ENCODE measurements at regions not wholly inside any gene's neighbourhood (a gene's known extent, or its start where the extent isn't known, plus 50 kb on each side); places are given as distances from the start of the nearest gene placed in this dataset.

GRCh38 chr4:60891947-60892346 is 308.2 kb upstream of the ADGRL3 start:
- no peak overlapping the region for H3K27ac ChIP-seq
- no peaks in the 10 kb centered on the region for H3K4me1 ChIP-seq
- TF ChIP-seq CTCF (IDR thresholded peaks at IDR 0.05) (no peak), POLR2AphosphoS5 (IDR thresholded peaks at IDR 0.05) (no peak), EP300 (IDR thresholded peaks at IDR 0.05) (no peak), POLR2A (IDR thresholded peaks at IDR 0.05) (no peak)
- H3K4me3 ChIP-seq: no peak overlapping the region
- H3K36me3 ChIP-seq: no peaks in the 10 kb centered on the region
- no peak for DNase-seq
- H3K27me3 ChIP-seq: no peaks in the 10 kb centered on the region
- intact Hi-C loops (cut with DNase I; ENCODE audit: low total_unique reads): no loop called here
- H3K9me3 ChIP-seq: no peaks in the 10 kb centered on the region

GRCh38 chr4:60897415-60897814 is 302.7 kb upstream of the ADGRL3 start:
- WGBS, 5 donors: 20 to 32% (median 24%) methylated on average over 3 of the region's 3 CpGs
- no peak for TF ChIP-seq CTCF (IDR thresholded peaks at IDR 0.05)
- TF ChIP-seq EP300 (IDR thresholded peaks at IDR 0.05): no peak
- no peak for TF ChIP-seq POLR2A (IDR thresholded peaks at IDR 0.05)
- TF ChIP-seq POLR2AphosphoS5 (IDR thresholded peaks at IDR 0.05): no peak
- H3K9me3 ChIP-seq: no peaks in the 10 kb centered on the region
- no peaks in the 10 kb centered on the region for H3K27me3 ChIP-seq
- H3K27ac ChIP-seq: no peak overlapping the region
- H3K4me3 ChIP-seq: no peak overlapping the region
- peak in 1 of 2 donors; percentile 5 for DNase-seq
- no peaks in the 10 kb centered on the region for H3K4me1 ChIP-seq
- H3K36me3 ChIP-seq: no peaks in the 10 kb centered on the region
- intact Hi-C loops (cut with DNase I; ENCODE audit: low total_unique reads): no loop called here

GRCh38 chr4:60905162-60905561 is 295.0 kb upstream of the ADGRL3 start:
- Histone ChIP-seq H3K4me3 (no peak overlapping the region), H3K36me3 (no peaks in the 10 kb centered on the region), H3K27me3 (no peaks in the 10 kb centered on the region), H3K27ac (no peak overlapping the region), H3K4me1 (no peaks in the 10 kb centered on the region), H3K9me3 (no peaks in the 10 kb centered on the region)
- no peak for DNase-seq
- intact Hi-C loops (cut with DNase I; ENCODE audit: low total_unique reads): no loop called here
- TF ChIP-seq POLR2AphosphoS5 (IDR thresholded peaks at IDR 0.05) (no peak), POLR2A (IDR thresholded peaks at IDR 0.05) (no peak)
- 89 to 95% (median 93%) methylated on average over 4 of the region's 4 CpGs for WGBS, 5 donors

GRCh38 chr4:60911127-60911526 is 289.0 kb upstream of the ADGRL3 start:
- no peaks in the 10 kb centered on the region for H3K4me1 ChIP-seq

More at GRCh38 chr4:60911127-60911526, 289.0 kb upstream of the ADGRL3 start:
- Histone ChIP-seq H3K27ac (no peak overlapping the region), H3K36me3 (no peaks in the 10 kb centered on the region), H3K27me3 (no peaks in the 10 kb centered on the region), H3K4me3 (no peak overlapping the region), H3K9me3 (no peaks in the 10 kb centered on the region)
- TF ChIP-seq CTCF (IDR thresholded peaks at IDR 0.05): no peak
- TF ChIP-seq POLR2A (IDR thresholded peaks at IDR 0.05): no peak
- TF ChIP-seq EP300 (IDR thresholded peaks at IDR 0.05): no peak
- TF ChIP-seq POLR2AphosphoS5 (IDR thresholded peaks at IDR 0.05): no peak
- DNase-seq: no peak
- intact Hi-C loops (cut with DNase I; ENCODE audit: low total_unique reads): no loop called here
